Naive thymus-derived CD8-positive, alpha-beta T cell (primary cell): ENCODE measurements at regions not wholly inside any gene's neighbourhood (a gene's known extent, or its start where the extent isn't known, plus 50 kb on each side); places are given as distances from the start of the nearest gene placed in this dataset.

ENCODE experiments used
- ATAC-seq, 2 donors: fragments of 150-1000 bp; cut with Tn5 transposase in 1 of 2; sonication (Bioruptor Pico), chemical (Tn5 transposase) in 1 of 2; 1 replicate in 1 of 2; 2 replicates in 1 of 2; pipeline ENCODE4 v1.10.0; 2021; ENCODE audit warnings: mild to moderate bottlenecking in 2 of 2, moderate library complexity in 2 of 2
- POLR2A ChIA-PET: fragments of 350-600 bp; sonication (Branson Sonifier 250); formaldehyde crosslinking; loops from one replicate; lab custom pipeline; 2021; ENCODE audit warnings: antibody characterized with exemption; lab: Charles Lee
- DNase-seq, 10 donors: peaks; one replicate each; pipeline versions ENCODE4 v3.0.0 to v3.0.0-alpha.2; 2020 to 2022
- H3K27ac Mint-ChIP-seq, 10 donors: one replicate each; pipeline ENCODE4 v1.8.0; 2020 to 2022; ENCODE audit warnings: mild to moderate bottlenecking in 10 of 10, mixed read lengths in 10 of 10, moderate library complexity in 4 of 10, inconsistent platforms in 1 of 10
- H3K27me3 Mint-ChIP-seq, 5 donors: one replicate each; pipeline ENCODE4 v1.8.0; 2021 to 2022; ENCODE audit warnings: mixed read lengths in 5 of 5
- H3K36me3 Mint-ChIP-seq, 3 donors: one replicate each; pipeline ENCODE4 v1.8.0; 2020 to 2022; ENCODE audit warnings: mixed read lengths in 3 of 3, mild to moderate bottlenecking in 2 of 3, inconsistent platforms in 1 of 3
- H3K4me1 Mint-ChIP-seq, 4 donors: one replicate each; pipeline ENCODE4 v1.8.0; 2021 to 2022; ENCODE audit warnings: mixed read lengths in 4 of 4
- H3K4me3 Mint-ChIP-seq, 10 donors: one replicate each; pipeline ENCODE4 v1.8.0; 2020 to 2022; ENCODE audit warnings: mild to moderate bottlenecking in 10 of 10, mixed read lengths in 10 of 10, moderate library complexity in 6 of 10, inconsistent platforms in 1 of 10
- H3K9me3 Mint-ChIP-seq, 9 donors: one replicate each; pipeline ENCODE4 v1.8.0; 2020 to 2022; ENCODE audit warnings: mixed read lengths in 9 of 9, mild to moderate bottlenecking in 3 of 9, inconsistent platforms in 1 of 9, moderate library complexity in 1 of 9

DNA sequence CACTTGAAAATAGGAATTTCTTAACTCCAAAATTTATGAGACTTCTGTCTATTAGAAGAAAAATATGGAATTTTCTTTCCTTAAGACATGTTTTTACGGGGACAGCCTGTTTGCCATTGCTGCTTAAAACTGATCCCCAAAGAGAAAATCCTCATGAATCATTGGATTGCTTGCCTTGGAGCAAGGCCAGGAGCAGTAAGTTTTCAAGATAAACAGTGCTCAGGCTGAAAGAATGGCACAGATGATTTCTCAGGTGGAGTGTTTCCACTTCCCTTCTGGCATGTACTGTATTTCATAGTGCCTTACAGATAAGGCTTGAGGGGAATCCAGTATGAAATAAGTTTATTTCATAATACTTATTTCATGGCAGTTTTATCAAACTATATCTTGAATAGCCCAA is 74.3 kb upstream of the MMADHC start:
- H3K9me3 Mint-ChIP-seq, result peaks cover 0 to 9% (median 5%) of the 10 kb centered on the region in 9 donors
- H3K4me1 Mint-ChIP-seq, result no peaks in the 10 kb centered on the region
- ATAC-seq (no peak), DNase-seq (no peak)
- no peaks in the 10 kb centered on the region for H3K36me3 Mint-ChIP-seq
- no peak overlapping the region for H3K4me3 Mint-ChIP-seq
- H3K27me3 Mint-ChIP-seq, result peaks cover 0 to 10% (median 3%) of the 10 kb centered on the region in 5 donors
- POLR2A ChIA-PET, result no interaction called here
- H3K27ac Mint-ChIP-seq, result no peak overlapping the region

DNA sequence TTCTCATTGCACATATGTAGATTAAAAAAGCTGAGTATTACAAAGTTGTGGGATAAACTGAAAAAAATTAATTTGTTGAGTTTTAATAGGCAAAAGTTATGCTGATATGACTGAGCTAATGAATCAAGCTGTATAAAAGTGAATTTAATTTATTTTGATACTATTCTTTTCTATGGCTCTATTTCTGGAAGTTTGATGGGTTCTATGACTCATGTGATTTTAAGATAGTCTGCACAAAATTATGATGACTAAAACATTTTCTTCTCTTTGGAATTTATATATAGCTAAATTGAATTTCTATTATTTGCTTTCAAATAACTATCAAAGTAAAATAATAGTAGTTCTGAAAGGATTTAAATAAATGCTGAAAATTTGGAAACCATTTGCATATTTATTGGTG is 71.0 kb upstream of the MMADHC start:
- Mint-ChIP-seq H3K27me3 (peaks cover 2 to 8% (median 6%) of the 10 kb centered on the region in 5 donors), H3K9me3 (peaks cover 0 to 14% (median 3%) of the 10 kb centered on the region in 9 donors), H3K36me3 (no peaks in the 10 kb centered on the region), H3K27ac (no peak overlapping the region), H3K4me3 (no peak overlapping the region), H3K4me1 (no peaks in the 10 kb centered on the region)
- POLR2A ChIA-PET, result no interaction called here
- ATAC-seq (no peak), DNase-seq (no peak)

GRCh38 chr2:149657401-149658040 is 69.9 kb upstream of the MMADHC start:
- no peak overlapping the region for H3K4me3 Mint-ChIP-seq
- peaks cover 0 to 14% (median 3%) of the 10 kb centered on the region in 9 donors for H3K9me3 Mint-ChIP-seq
- POLR2A ChIA-PET, result no interaction called here
- peaks cover 2 to 8% (median 7%) of the 10 kb centered on the region in 5 donors for H3K27me3 Mint-ChIP-seq
- no peak for DNase-seq
- no peaks in the 10 kb centered on the region for H3K36me3 Mint-ChIP-seq
- H3K4me1 Mint-ChIP-seq, result no peaks in the 10 kb centered on the region
- ATAC-seq, result no peak
- no peak overlapping the region for H3K27ac Mint-ChIP-seq

DNA sequence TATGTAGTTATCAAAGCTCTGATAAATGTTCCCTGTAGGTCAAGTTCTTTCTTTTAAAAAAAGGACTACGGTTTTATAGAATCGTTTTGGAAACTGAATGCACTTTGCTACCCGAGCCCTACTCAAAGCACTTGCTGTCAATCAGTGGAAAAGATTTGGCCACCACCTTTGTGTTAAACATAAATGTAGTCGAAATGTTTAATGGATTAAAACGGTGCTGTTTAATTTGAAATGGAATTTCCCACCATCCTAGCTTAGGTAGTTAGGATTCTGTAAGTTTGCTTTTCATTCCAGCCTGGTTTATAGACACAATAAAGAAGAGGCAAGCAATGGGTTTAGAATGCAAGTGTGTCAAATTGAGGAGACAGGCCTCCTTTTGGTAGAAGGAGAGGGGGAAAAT is 69.4 kb upstream of the MMADHC start:
- H3K9me3 Mint-ChIP-seq, result peaks cover 0 to 14% (median 3%) of the 10 kb centered on the region in 9 donors
- H3K27ac Mint-ChIP-seq, result no peak overlapping the region
- no peak for ATAC-seq
- H3K27me3 Mint-ChIP-seq, result peaks cover 2 to 11% (median 7%) of the 10 kb centered on the region in 5 donors
- no peak overlapping the region for H3K4me3 Mint-ChIP-seq
- POLR2A ChIA-PET, result no interaction called here
- no peaks in the 10 kb centered on the region for H3K4me1 Mint-ChIP-seq
- no peaks in the 10 kb centered on the region for H3K36me3 Mint-ChIP-seq
- DNase-seq, result no peak

- Mint-ChIP-seq H3K4me1 (no peaks in the 10 kb centered on the region), H3K4me3 (no peak overlapping the region), H3K36me3 (no peaks in the 10 kb centered on the region), H3K27ac (no peak overlapping the region), H3K9me3 (peaks cover 0 to 14% (median 3%) of the 10 kb centered on the region in 9 donors), H3K27me3 (peaks cover 2 to 11% (median 4%) of the 10 kb centered on the region in 5 donors)
- DNase-seq (no peak), ATAC-seq (no peak)
- POLR2A ChIA-PET, result no interaction called here
Measured at GRCh38 chr2:149653831-149654445, 66.4 kb upstream of the MMADHC start.

DNA sequence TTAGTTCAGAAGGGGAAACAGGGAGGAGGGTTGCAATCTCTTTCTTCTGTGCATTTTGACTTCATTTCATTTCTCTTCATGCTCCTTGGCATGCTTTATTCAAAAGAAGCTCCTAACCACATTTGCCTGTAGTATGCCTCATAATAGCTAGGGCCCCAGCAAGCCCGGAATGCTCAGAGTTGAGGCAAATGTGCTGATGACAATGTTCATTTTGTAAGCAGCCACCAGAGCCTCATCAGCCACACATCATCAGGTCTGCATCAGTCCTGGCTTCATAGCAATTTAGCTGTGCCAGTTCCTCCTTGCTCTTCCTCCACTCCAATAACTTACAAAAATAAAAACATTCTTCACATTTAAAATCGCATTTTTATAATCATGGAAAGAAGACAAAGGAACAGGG is 65.4 kb upstream of the MMADHC start:
- Mint-ChIP-seq H3K4me3 (no peak overlapping the region), H3K9me3 (peaks cover 0 to 14% (median 3%) of the 10 kb centered on the region in 9 donors), H3K27me3 (peaks cover 2 to 20% (median 4%) of the 10 kb centered on the region in 5 donors), H3K36me3 (no peaks in the 10 kb centered on the region), H3K27ac (no peak overlapping the region), H3K4me1 (no peaks in the 10 kb centered on the region)
- DNase-seq (no peak), ATAC-seq (no peak)
- POLR2A ChIA-PET, result no interaction called here

- no peaks in the 10 kb centered on the region for H3K4me1 Mint-ChIP-seq
- H3K27me3 Mint-ChIP-seq, result peaks cover 2 to 20% (median 4%) of the 10 kb centered on the region in 5 donors
- H3K9me3 Mint-ChIP-seq, result peaks cover 0 to 14% (median 3%) of the 10 kb centered on the region in 9 donors
- DNase-seq, result no peak
- H3K36me3 Mint-ChIP-seq, result no peaks in the 10 kb centered on the region
- POLR2A ChIA-PET, result no interaction called here
- no peak for ATAC-seq
- no peak overlapping the region for H3K27ac Mint-ChIP-seq
- H3K4me3 Mint-ChIP-seq, result no peak overlapping the region
Measured at GRCh38 chr2:149652526-149652925, 65.0 kb upstream of the MMADHC start.

- Mint-ChIP-seq H3K27me3 (peaks cover 2 to 27% (median 4%) of the 10 kb centered on the region in 5 donors), H3K9me3 (peaks cover 0 to 14% (median 3%) of the 10 kb centered on the region in 9 donors), H3K36me3 (peaks cover 0 to 4% (median 0%) of the 10 kb centered on the region in 3 donors), H3K4me1 (no peaks in the 10 kb centered on the region), H3K4me3 (no peak overlapping the region), H3K27ac (no peak overlapping the region)
- ATAC-seq (no peak), DNase-seq (no peak)
- POLR2A ChIA-PET, result no interaction called here
Measured at GRCh38 chr2:149651229-149651628, 63.7 kb upstream of the MMADHC start.

- Mint-ChIP-seq H3K27me3 (peaks cover 1 to 27% (median 5%) of the 10 kb centered on the region in 5 donors), H3K36me3 (peaks cover 0 to 4% (median 0%) of the 10 kb centered on the region in 3 donors), H3K4me1 (no peaks in the 10 kb centered on the region), H3K9me3 (peaks cover 0 to 5% (median 0%) of the 10 kb centered on the region in 9 donors), H3K4me3 (no peak overlapping the region), H3K27ac (no peak overlapping the region)
- DNase-seq (no peak), ATAC-seq (no peak)
- POLR2A ChIA-PET, result no interaction called here
Measured at GRCh38 chr2:149650006-149650405, 62.4 kb upstream of the MMADHC start.

DNA sequence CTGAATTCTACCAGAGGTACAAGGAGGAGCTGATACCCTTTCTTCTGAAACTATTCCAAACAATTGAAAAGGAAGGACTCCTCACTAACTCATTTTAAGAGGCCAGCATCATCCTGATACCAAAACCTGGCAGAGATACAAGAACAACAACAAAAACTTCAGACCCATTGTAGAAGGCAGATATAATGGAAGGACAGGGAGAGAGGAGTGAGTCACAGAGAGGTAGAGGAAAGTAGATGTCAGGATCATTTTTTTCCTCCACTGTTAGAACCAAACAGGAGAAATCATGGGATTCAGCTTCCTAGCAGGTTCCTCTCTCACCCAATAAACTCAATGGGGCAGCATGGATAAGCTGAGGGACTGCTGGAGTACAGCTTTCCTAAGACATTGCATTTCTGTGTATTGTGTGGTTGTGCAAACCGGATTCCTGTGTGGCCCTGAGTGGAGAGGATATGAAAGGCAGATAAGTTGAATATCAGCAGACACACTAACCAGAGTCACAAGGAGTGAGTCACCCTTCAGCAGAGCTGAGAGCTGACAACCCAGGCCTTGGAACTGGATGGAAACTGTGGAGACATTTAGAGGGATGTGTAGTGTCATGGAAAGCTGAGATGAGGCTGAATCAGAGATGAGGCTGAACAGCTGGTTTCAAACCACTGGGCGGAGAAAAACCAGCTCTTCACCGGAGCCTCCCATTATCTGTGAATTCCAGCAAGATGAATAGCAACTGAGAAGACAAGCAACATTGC is 60.9 kb upstream of the MMADHC start:
- POLR2A ChIA-PET, result no interaction called here
- Mint-ChIP-seq H3K4me3 (no peak overlapping the region), H3K4me1 (no peaks in the 10 kb centered on the region), H3K36me3 (peaks cover 0 to 9% (median 0%) of the 10 kb centered on the region in 3 donors), H3K27ac (no peak overlapping the region), H3K27me3 (peaks cover 2 to 36% (median 7%) of the 10 kb centered on the region in 5 donors), H3K9me3 (peaks cover 0 to 9% (median 3%) of the 10 kb centered on the region in 9 donors)
- DNase-seq, result no peak
- no peak for ATAC-seq

GRCh38 chr2:149645391-149645790 is 57.8 kb upstream of the MMADHC start:
- H3K36me3 Mint-ChIP-seq, result peaks cover 0 to 9% (median 2%) of the 10 kb centered on the region in 3 donors
- H3K27ac Mint-ChIP-seq, result no peak overlapping the region
- peaks cover 5 to 64% (median 9%) of the 10 kb centered on the region in 5 donors for H3K27me3 Mint-ChIP-seq
- POLR2A ChIA-PET, result no interaction called here
- no peak overlapping the region for H3K4me3 Mint-ChIP-seq
- DNase-seq, result no peak
- H3K9me3 Mint-ChIP-seq, result peaks cover 0 to 23% (median 4%) of the 10 kb centered on the region in 9 donors
- H3K4me1 Mint-ChIP-seq, result no peaks in the 10 kb centered on the region
- ATAC-seq, result no peak
